Stomach (tissue), 4 donors: ENCODE measurements at regions not wholly inside any gene's neighbourhood (a gene's known extent, or its start where the extent isn't known, plus 50 kb on each side); places are given as distances from the start of the nearest gene placed in this dataset.

Source experiments
- CTCF ChIP-seq, 7 experiments: fragments of 450-650 bp in 4 of 7; fragments of 200-600 bp in 3 of 7; sonication (generic) in 3 of 7; IDR thresholded peaks; one replicate each; pipeline ENCODE4 v1.5.1; 2016 to 2019; ENCODE audit warnings: antibody characterized with exemption in 7 of 7, control low read depth in 2 of 7, mild to moderate bottlenecking in 1 of 7
- EP300 ChIP-seq: sonication (generic); formaldehyde crosslinking; IDR thresholded peaks from one replicate; pipeline ENCODE4 v1.6.1; 2017; ENCODE audit warnings: antibody characterized with exemption
- POLR2A ChIP-seq, 4 donors: fragments of 450-650 bp; IDR thresholded peaks; one replicate each; pipeline ENCODE4 v1.6.1; 2016; ENCODE audit warnings: antibody characterized with exemption in 4 of 4, control low read depth in 2 of 4, mild to moderate bottlenecking in 1 of 4, moderate library complexity in 1 of 4
- POLR2AphosphoS5 ChIP-seq, 3 donors: sonication (generic); formaldehyde crosslinking; IDR thresholded peaks; one replicate each; pipeline ENCODE4 v1.6.1; 2016; ENCODE audit warnings: antibody characterized with exemption in 3 of 3

GRCh38 chr14:87581298-87581697, 411.7 kb downstream of the GALC start:
- TF ChIP-seq CTCF (IDR thresholded peaks at IDR 0.05) (no peak), POLR2A (IDR thresholded peaks at IDR 0.05) (no peak), EP300 (no peak), POLR2AphosphoS5 (IDR thresholded peaks at IDR 0.05) (no peak)
